GM23338 (cell line): ENCODE measurements at regions not wholly inside any gene's neighbourhood (a gene's known extent, or its start where the extent isn't known, plus 50 kb on each side); places are given as distances from the start of the nearest gene placed in this dataset.

Experiments
- ATAC-seq: fragments of 200-7000 bp; cut with Tn5 transposase; 3 replicates; pipeline ENCODE4 v1.9.1; 2020
- DNase-seq: peaks from one replicate; pipeline ENCODE4 v3.0.0-alpha.2; 2015; ENCODE audit warnings: low spot score
- H2AFZ ChIP-seq: fragments of 200-600 bp; sonication (generic); 2 replicates; pipeline ENCODE4 v1.8.0; 2016; ENCODE audit warnings: antibody characterized with exemption, mild to moderate bottlenecking, moderate library complexity
- H3F3A ChIP-seq: fragments of 200-600 bp; sonication (generic); replicated peaks from 2 replicates; pipeline ENCODE4 v1.8.0; 2017; ENCODE audit warnings: antibody characterized with exemption, mixed run types, low read depth
- H3K27ac ChIP-seq: fragments of 200-600 bp; sonication (generic); 2 replicates; pipeline ENCODE4 v1.6.1; 2016; ENCODE audit warnings: low read depth
- H3K27me3 ChIP-seq: fragments of 200-600 bp; sonication (generic); 2 replicates; pipeline ENCODE4 v1.8.0; 2016; ENCODE audit warnings: mild to moderate bottlenecking, mixed run types, moderate library complexity; ENCODE audit not compliant: insufficient read depth
- H3K36me3 ChIP-seq: fragments of 200-600 bp; sonication (generic); 2 replicates; pipeline ENCODE4 v1.8.0; 2016; ENCODE audit warnings: mild to moderate bottlenecking; ENCODE audit not compliant: insufficient read depth
- H3K4me1 ChIP-seq: fragments of 200-600 bp; sonication (generic); 2 replicates; pipeline ENCODE4 v1.8.0; 2016; ENCODE audit warnings: mild to moderate bottlenecking, moderate library complexity; ENCODE audit not compliant: insufficient read depth
- H3K4me2 ChIP-seq: fragments of 200-600 bp; sonication (generic); 2 replicates; pipeline ENCODE4 v1.7.1; 2017; ENCODE audit warnings: mixed run types
- H3K4me3 ChIP-seq: fragments of 200-600 bp; sonication (generic); 2 replicates; pipeline ENCODE4 v1.6.1; 2016; ENCODE audit warnings: mixed run types
- H3K79me2 ChIP-seq: fragments of 200-600 bp; sonication (generic); replicated peaks from 2 replicates; pipeline ENCODE4 v1.8.0; 2017; ENCODE audit warnings: mild to moderate bottlenecking; ENCODE audit not compliant: insufficient read depth
- H3K9me2 ChIP-seq: fragments of 200-600 bp; sonication (generic); 2 replicates; pipeline ENCODE4 v1.8.0; 2017; ENCODE audit not compliant: insufficient read depth
- H4K20me1 ChIP-seq: fragments of 200-600 bp; sonication (generic); replicated peaks from 2 replicates; pipeline ENCODE4 v1.8.0; 2017; ENCODE audit warnings: mild to moderate bottlenecking; ENCODE audit not compliant: insufficient read depth
- H3K27ac Mint-ChIP-seq: 2 replicates; pipeline ENCODE4 v1.8.0; 2020; ENCODE audit warnings: inconsistent platforms, mild to moderate bottlenecking, moderate library complexity, mixed read lengths
- H3K27me3 Mint-ChIP-seq: 3 replicates; pipeline ENCODE4 v1.8.0; 2022; ENCODE audit warnings: low read depth, mild to moderate bottlenecking, moderate library complexity, mixed read lengths, inconsistent platforms; ENCODE audit not compliant: insufficient read depth, poor library complexity
- H3K36me3 Mint-ChIP-seq: 3 replicates; pipeline ENCODE4 v1.8.0; 2021; ENCODE audit warnings: low read depth, mild to moderate bottlenecking, inconsistent platforms, moderate library complexity, mixed read lengths
- H3K4me1 Mint-ChIP-seq: 3 replicates; pipeline ENCODE4 v1.8.0; 2020; ENCODE audit warnings: mild to moderate bottlenecking, inconsistent platforms, mixed read lengths
- H3K4me3 Mint-ChIP-seq: 3 replicates; pipeline ENCODE4 v1.8.0; 2021; ENCODE audit warnings: moderate library complexity, mild to moderate bottlenecking, inconsistent platforms, mixed read lengths
- H3K9me3 Mint-ChIP-seq: 3 replicates; pipeline ENCODE4 v1.8.0; 2020; ENCODE audit warnings: moderate library complexity, mild to moderate bottlenecking, inconsistent platforms, mixed read lengths
- CTCF ChIP-seq, 2 experiments: fragments of 200-600 bp in 1 of 2; sonication (generic) in 1 of 2; conservative IDR thresholded peaks; 2 replicates each; pipeline versions ENCODE4 v1.5.1 to v1.6.1; 2016 to 2017; ENCODE audit warnings: antibody characterized with exemption in 2 of 2, low read depth in 2 of 2, mild to moderate bottlenecking in 2 of 2, moderate library complexity in 1 of 2
- JUNB ChIP-seq: IDR thresholded peaks from one replicate; pipeline ENCODE4 v1.6.1; 2016; ENCODE audit warnings: antibody characterized with exemption; ENCODE audit not compliant: unreplicated experiment
- NANOG ChIP-seq: IDR thresholded peaks from 2 replicates; pipeline ENCODE4 v1.6.1; 2016; ENCODE audit warnings: antibody characterized with exemption, borderline replicate concordance
- ZNF114 ChIP-seq: fragments of 250-450 bp; sonication (Bioruptor Pico); IDR thresholded peaks from 2 replicates; pipeline ENCODE4 v1.5.0; 2020; ENCODE audit warnings: mild to moderate bottlenecking, moderate library complexity
- ZNF331 ChIP-seq: fragments of 250-450 bp; sonication (Bioruptor Pico); IDR thresholded peaks from 2 replicates; pipeline ENCODE4 v1.5.0; 2020; ENCODE audit warnings: low read depth, mild to moderate bottlenecking, moderate library complexity
- TF ChIP-seq, protein P1 (sequence below): fragments of 250-450 bp; sonication (Bioruptor Pico); IDR thresholded peaks from 2 replicates; pipeline ENCODE4 v1.5.0; 2020; ENCODE audit warnings: mild to moderate bottlenecking, moderate library complexity
- TF ChIP-seq, protein P2 (sequence below): IDR thresholded peaks from 2 replicates; pipeline ENCODE4 v1.6.1; 2016; ENCODE audit warnings: antibody characterized with exemption
- TF ChIP-seq, protein P3 (sequence below): IDR thresholded peaks from one replicate; pipeline ENCODE4 v1.6.1; 2018; ENCODE audit warnings: antibody characterized with exemption; ENCODE audit not compliant: unreplicated experiment

- TF ChIP-seq, protein P1, sequence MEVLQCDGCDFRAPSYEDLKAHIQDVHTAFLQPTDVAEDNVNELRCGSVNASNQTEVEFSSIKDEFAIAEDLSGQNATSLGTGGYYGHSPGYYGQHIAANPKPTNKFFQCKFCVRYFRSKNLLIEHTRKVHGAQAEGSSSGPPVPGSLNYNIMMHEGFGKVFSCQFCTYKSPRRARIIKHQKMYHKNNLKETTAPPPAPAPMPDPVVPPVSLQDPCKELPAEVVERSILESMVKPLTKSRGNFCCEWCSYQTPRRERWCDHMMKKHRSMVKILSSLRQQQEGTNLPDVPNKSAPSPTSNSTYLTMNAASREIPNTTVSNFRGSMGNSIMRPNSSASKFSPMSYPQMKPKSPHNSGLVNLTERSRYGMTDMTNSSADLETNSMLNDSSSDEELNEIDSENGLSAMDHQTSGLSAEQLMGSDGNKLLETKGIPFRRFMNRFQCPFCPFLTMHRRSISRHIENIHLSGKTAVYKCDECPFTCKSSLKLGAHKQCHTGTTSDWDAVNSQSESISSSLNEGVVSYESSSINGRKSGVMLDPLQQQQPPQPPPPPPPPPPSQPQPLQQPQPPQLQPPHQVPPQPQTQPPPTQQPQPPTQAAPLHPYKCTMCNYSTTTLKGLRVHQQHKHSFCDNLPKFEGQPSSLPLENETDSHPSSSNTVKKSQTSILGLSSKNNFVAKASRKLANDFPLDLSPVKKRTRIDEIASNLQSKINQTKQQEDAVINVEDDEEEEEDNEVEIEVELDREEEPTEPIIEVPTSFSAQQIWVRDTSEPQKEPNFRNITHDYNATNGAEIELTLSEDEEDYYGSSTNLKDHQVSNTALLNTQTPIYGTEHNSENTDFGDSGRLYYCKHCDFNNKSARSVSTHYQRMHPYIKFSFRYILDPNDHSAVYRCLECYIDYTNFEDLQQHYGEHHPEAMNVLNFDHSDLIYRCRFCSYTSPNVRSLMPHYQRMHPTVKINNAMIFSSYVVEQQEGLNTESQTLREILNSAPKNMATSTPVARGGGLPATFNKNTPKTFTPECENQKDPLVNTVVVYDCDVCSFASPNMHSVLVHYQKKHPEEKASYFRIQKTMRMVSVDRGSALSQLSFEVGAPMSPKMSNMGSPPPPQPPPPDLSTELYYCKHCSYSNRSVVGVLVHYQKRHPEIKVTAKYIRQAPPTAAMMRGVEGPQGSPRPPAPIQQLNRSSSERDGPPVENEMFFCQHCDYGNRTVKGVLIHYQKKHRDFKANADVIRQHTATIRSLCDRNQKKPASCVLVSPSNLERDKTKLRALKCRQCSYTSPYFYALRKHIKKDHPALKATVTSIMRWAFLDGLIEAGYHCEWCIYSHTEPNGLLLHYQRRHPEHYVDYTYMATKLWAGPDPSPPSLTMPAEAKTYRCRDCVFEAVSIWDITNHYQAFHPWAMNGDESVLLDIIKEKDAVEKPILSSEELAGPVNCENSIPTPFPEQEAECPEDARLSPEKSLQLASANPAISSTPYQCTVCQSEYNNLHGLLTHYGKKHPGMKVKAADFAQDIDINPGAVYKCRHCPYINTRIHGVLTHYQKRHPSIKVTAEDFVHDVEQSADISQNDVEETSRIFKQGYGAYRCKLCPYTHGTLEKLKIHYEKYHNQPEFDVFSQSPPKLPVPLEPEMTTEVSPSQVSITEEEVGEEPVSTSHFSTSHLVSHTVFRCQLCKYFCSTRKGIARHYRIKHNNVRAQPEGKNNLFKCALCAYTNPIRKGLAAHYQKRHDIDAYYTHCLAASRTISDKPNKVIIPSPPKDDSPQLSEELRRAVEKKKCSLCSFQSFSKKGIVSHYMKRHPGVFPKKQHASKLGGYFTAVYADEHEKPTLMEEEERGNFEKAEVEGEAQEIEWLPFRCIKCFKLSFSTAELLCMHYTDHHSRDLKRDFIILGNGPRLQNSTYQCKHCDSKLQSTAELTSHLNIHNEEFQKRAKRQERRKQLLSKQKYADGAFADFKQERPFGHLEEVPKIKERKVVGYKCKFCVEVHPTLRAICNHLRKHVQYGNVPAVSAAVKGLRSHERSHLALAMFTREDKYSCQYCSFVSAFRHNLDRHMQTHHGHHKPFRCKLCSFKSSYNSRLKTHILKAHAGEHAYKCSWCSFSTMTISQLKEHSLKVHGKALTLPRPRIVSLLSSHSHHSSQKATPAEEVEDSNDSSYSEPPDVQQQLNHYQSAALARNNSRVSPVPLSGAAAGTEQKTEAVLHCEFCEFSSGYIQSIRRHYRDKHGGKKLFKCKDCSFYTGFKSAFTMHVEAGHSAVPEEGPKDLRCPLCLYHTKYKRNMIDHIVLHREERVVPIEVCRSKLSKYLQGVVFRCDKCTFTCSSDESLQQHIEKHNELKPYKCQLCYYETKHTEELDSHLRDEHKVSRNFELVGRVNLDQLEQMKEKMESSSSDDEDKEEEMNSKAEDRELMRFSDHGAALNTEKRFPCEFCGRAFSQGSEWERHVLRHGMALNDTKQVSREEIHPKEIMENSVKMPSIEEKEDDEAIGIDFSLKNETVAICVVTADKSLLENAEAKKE (CRISPR knock-in tag), result no peak
- TF ChIP-seq CTCF (conservative IDR thresholded peaks at IDR 0.05; ENCODE audit: low read depth in 2 of 2) (no peak), ZNF331 (CRISPR knock-in tag) (no peak)
Observed at GRCh38 chr18:59967878-59968277, 68.1 kb downstream of the PMAIP1 start (continued).

- Histone ChIP-seq H2AFZ (no peak overlapping the region), H3F3A (no peaks in the 10 kb centered on the region), H3K4me2 (no peak overlapping the region), H3K79me2 (no peaks in the 10 kb centered on the region), H3K4me1 (no peaks in the 10 kb centered on the region), H3K4me3 (no peak overlapping the region), H4K20me1 (no peaks in the 10 kb centered on the region), H3K27ac (no peak overlapping the region), H3K9me2 (0 out of 2 replicates have a peak, but pooled peaks cover 3% of the 10 kb centered on the region), H3K27me3 (no peaks in the 10 kb centered on the region), H3K36me3 (no peaks in the 10 kb centered on the region)
- DNase-seq (no peak), ATAC-seq (no peak)
- no peak overlapping the region for H3K27ac Mint-ChIP-seq
- TF ChIP-seq, protein P2, sequence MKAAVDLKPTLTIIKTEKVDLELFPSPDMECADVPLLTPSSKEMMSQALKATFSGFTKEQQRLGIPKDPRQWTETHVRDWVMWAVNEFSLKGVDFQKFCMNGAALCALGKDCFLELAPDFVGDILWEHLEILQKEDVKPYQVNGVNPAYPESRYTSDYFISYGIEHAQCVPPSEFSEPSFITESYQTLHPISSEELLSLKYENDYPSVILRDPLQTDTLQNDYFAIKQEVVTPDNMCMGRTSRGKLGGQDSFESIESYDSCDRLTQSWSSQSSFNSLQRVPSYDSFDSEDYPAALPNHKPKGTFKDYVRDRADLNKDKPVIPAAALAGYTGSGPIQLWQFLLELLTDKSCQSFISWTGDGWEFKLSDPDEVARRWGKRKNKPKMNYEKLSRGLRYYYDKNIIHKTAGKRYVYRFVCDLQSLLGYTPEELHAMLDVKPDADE, result no peak
- no peak for TF ChIP-seq NANOG
- TF ChIP-seq CTCF (conservative IDR thresholded peaks at IDR 0.05; ENCODE audit: low read depth in 2 of 2), result no peak
- no peak for TF ChIP-seq ZNF331 (CRISPR knock-in tag)
- TF ChIP-seq, protein P3, sequence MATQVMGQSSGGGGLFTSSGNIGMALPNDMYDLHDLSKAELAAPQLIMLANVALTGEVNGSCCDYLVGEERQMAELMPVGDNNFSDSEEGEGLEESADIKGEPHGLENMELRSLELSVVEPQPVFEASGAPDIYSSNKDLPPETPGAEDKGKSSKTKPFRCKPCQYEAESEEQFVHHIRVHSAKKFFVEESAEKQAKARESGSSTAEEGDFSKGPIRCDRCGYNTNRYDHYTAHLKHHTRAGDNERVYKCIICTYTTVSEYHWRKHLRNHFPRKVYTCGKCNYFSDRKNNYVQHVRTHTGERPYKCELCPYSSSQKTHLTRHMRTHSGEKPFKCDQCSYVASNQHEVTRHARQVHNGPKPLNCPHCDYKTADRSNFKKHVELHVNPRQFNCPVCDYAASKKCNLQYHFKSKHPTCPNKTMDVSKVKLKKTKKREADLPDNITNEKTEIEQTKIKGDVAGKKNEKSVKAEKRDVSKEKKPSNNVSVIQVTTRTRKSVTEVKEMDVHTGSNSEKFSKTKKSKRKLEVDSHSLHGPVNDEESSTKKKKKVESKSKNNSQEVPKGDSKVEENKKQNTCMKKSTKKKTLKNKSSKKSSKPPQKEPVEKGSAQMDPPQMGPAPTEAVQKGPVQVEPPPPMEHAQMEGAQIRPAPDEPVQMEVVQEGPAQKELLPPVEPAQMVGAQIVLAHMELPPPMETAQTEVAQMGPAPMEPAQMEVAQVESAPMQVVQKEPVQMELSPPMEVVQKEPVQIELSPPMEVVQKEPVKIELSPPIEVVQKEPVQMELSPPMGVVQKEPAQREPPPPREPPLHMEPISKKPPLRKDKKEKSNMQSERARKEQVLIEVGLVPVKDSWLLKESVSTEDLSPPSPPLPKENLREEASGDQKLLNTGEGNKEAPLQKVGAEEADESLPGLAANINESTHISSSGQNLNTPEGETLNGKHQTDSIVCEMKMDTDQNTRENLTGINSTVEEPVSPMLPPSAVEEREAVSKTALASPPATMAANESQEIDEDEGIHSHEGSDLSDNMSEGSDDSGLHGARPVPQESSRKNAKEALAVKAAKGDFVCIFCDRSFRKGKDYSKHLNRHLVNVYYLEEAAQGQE, result no peak
- no peak for TF ChIP-seq ZNF114 (CRISPR knock-in tag)
- TF ChIP-seq JUNB, result no peak
- no peaks in the 10 kb centered on the region for H3K36me3 Mint-ChIP-seq
- H3K4me3 Mint-ChIP-seq, result no peak overlapping the region
- H3K9me3 Mint-ChIP-seq, result no peaks in the 10 kb centered on the region
- H3K27me3 Mint-ChIP-seq, result peaks cover 1% of the 10 kb centered on the region
- H3K4me1 Mint-ChIP-seq, result peaks cover 4% of the 10 kb centered on the region; the same call in 1 of the 3 replicates
Observed at GRCh38 chr18:59966913-59967312, 67.1 kb downstream of the PMAIP1 start.
